Keratinocyte (primary cell): ENCODE measurements at regions not wholly inside any gene's neighbourhood (a gene's known extent, or its start where the extent isn't known, plus 50 kb on each side); places are given as distances from the start of the nearest gene placed in this dataset.

Experiments used
- CTCF ChIP-seq, 3 experiments: IDR thresholded peaks in 1 of 3; conservative IDR thresholded peaks in 1 of 3; optimal IDR thresholded peaks in 1 of 3; 2 replicates in 2 of 3; 3 replicates in 1 of 3; pipeline versions ENCODE3 to v1.5.1; 2011; ENCODE audit warnings: low read length in 3 of 3, mild to moderate bottlenecking in 3 of 3, moderate library complexity in 2 of 3, control low read depth in 1 of 3, inconsistent platforms in 1 of 3; ENCODE audit not compliant: insufficient read depth in 2 of 3; ENCODE audit errors: extremely low read depth in 1 of 3
- EZH2 ChIP-seq: IDR thresholded peaks from one replicate; pipeline ENCODE4 v1.6.1; 2012; ENCODE audit warnings: inconsistent platforms, mild to moderate bottlenecking, low read length, moderate library complexity

GRCh38 chr15:93182703-93183205 lies 93.7 kb upstream of the RGMA start:
- TF ChIP-seq CTCF (optimal IDR thresholded peaks at IDR 0.05 in 1 of 3, IDR thresholded peaks at IDR 0.05 in 1 of 3, conservative IDR thresholded peaks at IDR 0.05 in 1 of 3; ENCODE audit: extremely low read depth in 1 of 3, insufficient read depth in 2 of 3, low read length in 3 of 3) (no peak), EZH2 (no peak)
